ENCODE measurements at regions not wholly inside any gene's neighbourhood (a gene's known extent, or its start where the extent isn't known, plus 50 kb on each side); places are given as distances from the start of the nearest gene placed in this dataset.
"Not testable (repeated sequence)": the region's sequence is repeated elsewhere in the genome, so short reads cannot be mapped to it uniquely, and the experiment has no call there.

DNA sequence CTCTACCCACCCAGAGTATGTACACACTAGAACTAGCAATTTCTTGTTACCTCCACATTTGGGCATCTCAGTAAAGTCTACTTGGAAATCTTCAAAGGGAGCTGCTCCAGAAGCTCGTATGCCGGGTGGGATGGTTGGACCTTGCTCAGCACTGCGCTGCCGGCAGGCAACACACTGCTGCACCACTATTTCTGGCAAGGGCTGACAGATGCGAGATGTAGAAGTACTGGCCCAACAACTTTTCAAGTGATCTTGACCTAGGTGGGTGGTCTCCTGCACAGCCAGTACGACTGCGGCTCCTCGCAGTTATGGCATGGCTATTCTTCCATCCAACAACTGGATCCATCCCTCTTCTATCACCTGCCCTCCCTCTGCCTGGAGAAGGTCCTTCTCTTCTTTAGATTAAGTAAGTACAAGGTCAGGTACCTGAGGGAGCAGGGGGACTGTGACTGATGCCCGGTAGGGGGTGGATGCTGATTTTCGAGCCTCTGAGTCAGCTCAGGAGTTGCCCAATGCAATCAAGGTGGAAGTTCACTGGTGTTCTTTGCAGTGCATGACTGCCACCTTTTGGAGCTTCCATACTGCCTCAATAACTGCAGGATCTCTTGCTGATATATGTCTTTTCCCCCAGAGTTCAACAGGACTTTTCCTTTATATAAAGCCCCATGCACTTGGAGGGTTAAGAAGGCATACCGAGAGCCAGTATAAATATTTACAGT, 100.4 kb upstream of the SLC1A4 start:
- no peak overlapping the region for H3K4me3 ChIP-seq (ENCODE audit: control insufficient read depth, low read depth, low read length)
- peak; percentile 84 for DNase-seq (ENCODE audit: low read depth)
- TF ChIP-seq, protein P1, sequence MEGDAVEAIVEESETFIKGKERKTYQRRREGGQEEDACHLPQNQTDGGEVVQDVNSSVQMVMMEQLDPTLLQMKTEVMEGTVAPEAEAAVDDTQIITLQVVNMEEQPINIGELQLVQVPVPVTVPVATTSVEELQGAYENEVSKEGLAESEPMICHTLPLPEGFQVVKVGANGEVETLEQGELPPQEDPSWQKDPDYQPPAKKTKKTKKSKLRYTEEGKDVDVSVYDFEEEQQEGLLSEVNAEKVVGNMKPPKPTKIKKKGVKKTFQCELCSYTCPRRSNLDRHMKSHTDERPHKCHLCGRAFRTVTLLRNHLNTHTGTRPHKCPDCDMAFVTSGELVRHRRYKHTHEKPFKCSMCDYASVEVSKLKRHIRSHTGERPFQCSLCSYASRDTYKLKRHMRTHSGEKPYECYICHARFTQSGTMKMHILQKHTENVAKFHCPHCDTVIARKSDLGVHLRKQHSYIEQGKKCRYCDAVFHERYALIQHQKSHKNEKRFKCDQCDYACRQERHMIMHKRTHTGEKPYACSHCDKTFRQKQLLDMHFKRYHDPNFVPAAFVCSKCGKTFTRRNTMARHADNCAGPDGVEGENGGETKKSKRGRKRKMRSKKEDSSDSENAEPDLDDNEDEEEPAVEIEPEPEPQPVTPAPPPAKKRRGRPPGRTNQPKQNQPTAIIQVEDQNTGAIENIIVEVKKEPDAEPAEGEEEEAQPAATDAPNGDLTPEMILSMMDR (conservative IDR thresholded peaks at IDR 0.05; ENCODE audit: control insufficient read depth, insufficient read depth, low read depth, low read length): peak; percentile 68

DNA sequence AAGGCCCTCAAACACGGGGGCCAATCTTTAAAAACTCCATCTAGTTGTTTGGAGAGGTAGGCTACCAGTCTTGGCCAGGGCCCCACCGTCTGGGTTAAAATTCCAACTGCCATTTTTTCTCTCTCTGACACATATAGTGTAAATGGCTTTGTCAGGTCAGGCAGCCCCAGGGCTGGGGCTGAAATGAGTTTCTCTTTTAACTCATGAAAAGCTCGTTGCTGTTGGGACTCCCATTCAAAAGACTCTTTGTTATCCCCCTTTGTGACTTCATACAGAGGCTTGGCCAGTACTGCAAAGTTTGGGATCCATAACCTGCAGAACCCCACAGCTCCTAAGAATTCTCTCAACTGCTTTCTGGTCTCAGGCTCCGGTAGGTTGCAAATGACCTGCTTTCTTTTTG, 99.4 kb upstream of the SLC1A4 start:
- H3K4me3 ChIP-seq (ENCODE audit: control insufficient read depth, low read depth, low read length): no peak overlapping the region
- TF ChIP-seq, protein P1 (conservative IDR thresholded peaks at IDR 0.05; ENCODE audit: control insufficient read depth, insufficient read depth, low read depth, low read length): no peak
- DNase-seq (ENCODE audit: low read depth): no peak

DNA sequence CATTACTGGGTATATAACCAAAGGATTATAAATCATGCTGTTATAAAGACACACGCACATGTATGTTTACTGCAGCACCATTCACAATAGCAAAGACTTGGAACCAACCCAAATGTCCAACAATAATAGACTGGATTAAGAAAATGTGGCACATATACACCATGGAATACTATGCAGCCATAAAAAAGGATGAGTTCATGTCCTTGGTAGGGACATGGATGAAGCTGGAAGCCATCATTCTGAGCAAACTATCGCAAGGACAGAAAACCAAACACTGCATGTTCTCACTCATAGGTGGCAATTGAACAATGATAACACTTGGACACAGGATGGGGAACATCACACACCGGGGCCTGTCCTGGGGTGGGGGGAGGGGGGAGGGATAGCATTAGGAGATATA, 92.6 kb upstream of the SLC1A4 start:
- not testable (repeated sequence) for H3K4me3 ChIP-seq (ENCODE audit: control insufficient read depth, low read depth, low read length); DNase-seq (ENCODE audit: low read depth)

DNA sequence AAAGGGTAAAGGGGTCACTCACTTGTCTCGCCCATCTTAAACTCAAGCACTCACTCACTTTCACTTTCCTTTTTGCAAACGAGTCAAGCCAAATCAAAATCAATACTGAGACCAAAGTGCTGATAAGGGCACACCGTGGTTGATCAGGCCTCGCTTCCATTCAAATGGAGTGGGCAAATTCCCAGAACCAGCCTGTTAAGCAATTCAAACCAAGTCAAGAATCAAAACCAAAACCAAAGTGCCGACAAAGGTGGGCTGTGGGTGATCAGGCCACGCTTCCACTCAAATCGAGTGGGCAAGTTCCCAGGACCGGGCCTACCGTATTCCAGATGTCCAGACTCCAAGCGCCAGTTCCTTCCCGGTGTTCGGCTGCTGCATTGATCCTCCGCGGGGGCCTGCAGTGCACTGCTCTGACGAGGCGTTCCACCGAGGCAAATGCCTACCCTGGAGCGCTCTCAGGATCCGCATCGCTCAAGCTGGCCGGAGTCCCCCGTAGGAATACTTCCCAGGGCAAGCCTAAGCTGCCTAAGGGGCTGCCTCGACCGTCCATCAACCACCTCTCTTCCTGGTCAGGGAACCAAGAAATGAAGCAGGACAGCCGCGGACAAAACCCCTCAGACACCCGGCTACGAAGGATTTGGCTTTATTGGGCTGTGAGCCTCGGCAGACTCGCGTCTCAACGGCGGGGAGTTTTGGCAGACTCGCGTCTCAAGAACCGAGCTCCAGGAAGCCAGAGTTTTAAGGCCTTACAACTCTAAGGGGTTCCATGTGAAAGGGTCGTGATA, 89.9 kb upstream of the SLC1A4 start:
- TF ChIP-seq, protein P1 (conservative IDR thresholded peaks at IDR 0.05; ENCODE audit: control insufficient read depth, insufficient read depth, low read depth, low read length): no peak
- no peak for DNase-seq (ENCODE audit: low read depth)

DNA sequence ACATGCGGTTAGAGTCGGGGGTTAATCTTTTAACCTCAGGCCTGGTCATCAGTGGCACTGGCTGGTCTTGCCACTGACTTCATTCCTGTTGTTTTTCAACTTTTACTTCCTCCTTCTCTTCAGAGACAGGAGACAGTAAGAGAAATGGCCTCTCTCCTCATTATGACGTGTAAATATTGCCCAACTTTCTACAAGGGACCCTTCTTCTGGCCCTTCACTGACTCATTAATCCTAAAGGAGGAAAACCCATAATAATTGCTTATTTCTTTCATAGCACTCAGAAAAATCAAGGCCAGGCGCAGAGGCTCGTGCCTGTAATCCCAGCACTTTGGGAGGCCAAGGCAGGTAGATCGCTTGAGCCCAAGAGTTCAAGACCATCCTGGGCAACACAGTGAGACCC, 89.3 kb upstream of the SLC1A4 start:
- DNase-seq (ENCODE audit: low read depth); H3K4me3 ChIP-seq (ENCODE audit: control insufficient read depth, low read depth, low read length): not testable (repeated sequence)

More for the DNA sequence above, 89.9 kb upstream of the SLC1A4 start:
- no peak overlapping the region for H3K4me3 ChIP-seq (ENCODE audit: control insufficient read depth, low read depth, low read length)

DNA sequence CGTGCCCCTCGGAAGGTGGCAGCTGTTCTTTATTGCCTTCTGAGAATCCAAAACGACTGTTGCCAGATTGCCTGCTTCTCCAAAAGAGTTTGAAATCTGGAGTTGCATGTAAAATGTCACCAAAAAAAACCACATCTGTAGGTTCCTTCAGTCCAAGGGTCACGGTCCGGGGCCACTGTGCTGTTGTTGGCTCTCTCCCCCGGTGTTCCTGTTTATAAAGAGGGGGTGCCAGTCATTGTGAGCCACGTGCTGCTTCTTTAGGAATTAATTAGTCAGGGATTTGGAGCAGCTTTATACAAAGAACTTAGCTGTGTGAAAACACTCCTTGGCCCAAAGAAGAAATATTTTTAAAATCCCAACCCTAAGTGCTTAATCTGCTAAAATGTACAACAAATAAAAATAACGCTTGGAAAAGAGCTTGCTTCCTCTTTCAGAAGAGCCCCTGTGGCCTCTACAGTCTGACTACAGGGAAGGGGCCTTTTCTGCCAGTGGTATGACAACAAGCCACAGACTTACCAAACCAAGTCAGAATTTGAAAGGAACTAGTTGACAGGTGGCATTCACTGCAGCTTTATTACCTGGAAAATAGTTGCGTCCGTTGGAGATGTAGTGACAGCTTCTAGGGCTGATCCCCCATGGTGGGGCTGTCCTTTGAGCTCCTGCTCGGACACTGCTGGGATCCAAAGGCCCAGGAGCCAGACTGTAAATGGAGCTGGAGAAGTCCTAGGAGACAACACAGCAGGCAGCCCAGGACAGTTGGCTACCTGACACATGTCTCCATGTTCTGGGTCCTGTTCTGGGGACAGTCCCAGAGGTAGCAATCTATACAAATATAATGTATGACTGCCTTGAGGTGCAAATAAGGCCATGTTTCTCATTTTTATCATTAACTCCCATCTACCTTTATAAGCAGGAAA, 84.5 kb upstream of the SLC1A4 start:
- no peak overlapping the region for H3K4me3 ChIP-seq (ENCODE audit: control insufficient read depth, low read depth, low read length)

DNA sequence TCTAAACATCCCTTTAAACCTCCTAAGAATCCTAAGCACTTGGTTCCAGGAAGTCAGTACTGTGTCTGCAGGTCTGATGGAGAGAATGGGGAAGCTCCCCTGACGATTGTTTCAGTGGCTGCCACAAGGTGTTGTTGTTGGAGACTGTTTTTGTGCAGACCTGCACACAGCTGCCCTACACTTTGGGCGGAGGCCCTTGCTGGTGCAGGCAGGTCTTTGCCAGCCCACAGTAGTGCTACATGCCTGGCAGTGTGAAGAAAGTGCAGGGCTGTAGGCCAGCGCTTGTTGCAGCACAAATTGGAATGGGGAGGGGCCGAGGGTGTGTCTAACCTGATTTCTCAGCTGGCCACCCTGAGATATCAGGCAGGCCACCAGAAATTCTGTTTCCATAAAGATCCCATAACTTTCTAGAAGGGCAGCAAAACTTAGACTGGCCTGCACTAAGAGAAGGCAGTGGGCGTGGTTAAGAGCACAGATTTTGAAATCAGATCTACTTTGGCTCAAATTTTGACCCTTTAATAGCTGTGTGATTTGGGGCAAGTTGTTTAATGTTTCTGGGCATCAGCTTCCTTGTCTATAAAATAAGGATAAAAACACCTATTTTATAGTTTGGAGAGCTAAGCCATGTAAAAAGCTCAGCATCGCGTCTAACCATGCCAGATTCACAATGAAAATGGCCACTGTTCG, 83.7 kb upstream of the SLC1A4 start:
- TF ChIP-seq, protein P1 (conservative IDR thresholded peaks at IDR 0.05; ENCODE audit: control insufficient read depth, insufficient read depth, low read depth, low read length): no peak
- DNase-seq (ENCODE audit: low read depth): no peak

More for the DNA sequence above, 84.5 kb upstream of the SLC1A4 start:
- TF ChIP-seq, protein P1 (conservative IDR thresholded peaks at IDR 0.05; ENCODE audit: control insufficient read depth, insufficient read depth, low read depth, low read length): no peak
- no peak for DNase-seq (ENCODE audit: low read depth)

More for the DNA sequence above, 83.7 kb upstream of the SLC1A4 start:
- H3K4me3 ChIP-seq (ENCODE audit: control insufficient read depth, low read depth, low read length): no peak overlapping the region
